Peyer's patch (tissue), 4 donors: ENCODE measurements at regions not wholly inside any gene's neighbourhood (a gene's known extent, or its start where the extent isn't known, plus 50 kb on each side); places are given as distances from the start of the nearest gene placed in this dataset.

Experiments used
- DNase-seq, 3 donors: peaks; one replicate each; pipeline ENCODE4 v3.0.0-alpha.2; 2017 to 2019
- H3K27ac ChIP-seq, 4 donors: fragments of 200-600 bp; sonication (generic); one replicate each; pipeline ENCODE4 v1.5.1; 2016 to 2019
- H3K27me3 ChIP-seq, 2 donors: fragments of 200-600 bp; sonication (generic); one replicate each; pipeline ENCODE4 v1.5.1; 2019
- H3K36me3 ChIP-seq, 3 donors: fragments of 200-600 bp; sonication (generic); one replicate each; pipeline ENCODE4 v1.5.1; 2016 to 2019
- H3K4me1 ChIP-seq, 4 donors: fragments of 200-600 bp; sonication (generic); one replicate each; pipeline ENCODE4 v1.5.1; 2016 to 2019
- H3K4me3 ChIP-seq, 4 donors: fragments of 200-600 bp; sonication (generic); 1 replicate in 3 of 4; 2 replicates in 1 of 4; pipeline ENCODE4 v1.5.1; 2016 to 2019; ENCODE audit warnings: mild to moderate bottlenecking in 1 of 4
- H3K9me3 ChIP-seq, 4 donors: fragments of 200-600 bp; sonication (generic); one replicate each; pipeline ENCODE4 v1.5.1; 2016 to 2019; ENCODE audit warnings: mild to moderate bottlenecking in 1 of 4
- CTCF ChIP-seq, 6 experiments: fragments of 450-650 bp in 4 of 6; fragments of 200-600 bp in 2 of 6; sonication (generic) in 1 of 6; IDR thresholded peaks; one replicate each; pipeline ENCODE4 v1.5.1; 2017 to 2019; ENCODE audit warnings: antibody characterized with exemption in 6 of 6, mild to moderate bottlenecking in 3 of 6, moderate library complexity in 1 of 6
- POLR2A ChIP-seq, 2 donors: fragments of 450-650 bp; IDR thresholded peaks; one replicate each; pipeline ENCODE4 v1.5.1; 2017; ENCODE audit warnings: antibody characterized with exemption in 2 of 2, mild to moderate bottlenecking in 2 of 2, moderate library complexity in 2 of 2

GRCh38 chr20:48150568-48150967 lies 365.3 kb upstream of the SULF2 start:
- no peaks in the 10 kb centered on the region for H3K27me3 ChIP-seq
- H3K4me3 ChIP-seq, result no peak overlapping the region
- H3K27ac ChIP-seq, result no peak overlapping the region
- H3K9me3 ChIP-seq, result no peaks in the 10 kb centered on the region
- no peaks in the 10 kb centered on the region for H3K4me1 ChIP-seq
- no peak for DNase-seq
- H3K36me3 ChIP-seq, result no peaks in the 10 kb centered on the region
- TF ChIP-seq CTCF (IDR thresholded peaks at IDR 0.05) (no peak), POLR2A (IDR thresholded peaks at IDR 0.05) (no peak)

- H3K9me3 ChIP-seq, result no peaks in the 10 kb centered on the region
- H3K36me3 ChIP-seq, result no peaks in the 10 kb centered on the region
- no peak overlapping the region for H3K27ac ChIP-seq
- H3K4me3 ChIP-seq, result no peak overlapping the region
- no peaks in the 10 kb centered on the region for H3K27me3 ChIP-seq
- DNase-seq, result no peak
- TF ChIP-seq CTCF (IDR thresholded peaks at IDR 0.05), result no peak
- H3K4me1 ChIP-seq, result no peaks in the 10 kb centered on the region
Observed at GRCh38 chr20:48149902-48150301, 364.6 kb upstream of the SULF2 start.

- Histone ChIP-seq H3K36me3 (no peaks in the 10 kb centered on the region), H3K4me3 (no peak overlapping the region), H3K27ac (no peak overlapping the region), H3K4me1 (no peaks in the 10 kb centered on the region), H3K27me3 (no peaks in the 10 kb centered on the region), H3K9me3 (no peaks in the 10 kb centered on the region)
- no peak for TF ChIP-seq POLR2A (IDR thresholded peaks at IDR 0.05)
- DNase-seq, result no peak
Observed at GRCh38 chr20:48148916-48149672, 363.8 kb upstream of the SULF2 start.

GRCh38 chr20:48148020-48148419 lies 362.7 kb upstream of the SULF2 start:
- Histone ChIP-seq H3K27ac (no peak overlapping the region), H3K27me3 (no peaks in the 10 kb centered on the region), H3K4me1 (no peaks in the 10 kb centered on the region), H3K36me3 (no peaks in the 10 kb centered on the region), H3K4me3 (no peak overlapping the region), H3K9me3 (no peaks in the 10 kb centered on the region)
- TF ChIP-seq POLR2A (IDR thresholded peaks at IDR 0.05), result no peak
- no peak for TF ChIP-seq CTCF (IDR thresholded peaks at IDR 0.05)
- DNase-seq, result no peak

GRCh38 chr20:48147311-48147710 lies 362.0 kb upstream of the SULF2 start:
- TF ChIP-seq CTCF (IDR thresholded peaks at IDR 0.05) (no peak), POLR2A (IDR thresholded peaks at IDR 0.05) (no peak)
- H3K4me3 ChIP-seq, result no peak overlapping the region
- no peak for DNase-seq

GRCh38 chr20:48146877-48147276 lies 361.6 kb upstream of the SULF2 start:
- H3K9me3 ChIP-seq, result no peaks in the 10 kb centered on the region
- no peaks in the 10 kb centered on the region for H3K4me1 ChIP-seq
- H3K4me3 ChIP-seq, result no peak overlapping the region
- no peak overlapping the region for H3K27ac ChIP-seq
- TF ChIP-seq CTCF (IDR thresholded peaks at IDR 0.05), result no peak
- TF ChIP-seq POLR2A (IDR thresholded peaks at IDR 0.05), result no peak
- DNase-seq, result no peak
- H3K36me3 ChIP-seq, result no peaks in the 10 kb centered on the region
- H3K27me3 ChIP-seq, result no peaks in the 10 kb centered on the region

More at GRCh38 chr20:48147311-48147710, 362.0 kb upstream of the SULF2 start:
- H3K36me3 ChIP-seq, result no peaks in the 10 kb centered on the region
- H3K4me1 ChIP-seq, result no peaks in the 10 kb centered on the region
- no peaks in the 10 kb centered on the region for H3K27me3 ChIP-seq
- H3K27ac ChIP-seq, result no peak overlapping the region
- no peaks in the 10 kb centered on the region for H3K9me3 ChIP-seq
